ENCODE measurements at regions not wholly inside any gene's neighbourhood (a gene's known extent, or its start where the extent isn't known, plus 50 kb on each side); places are given as distances from the start of the nearest gene placed in this dataset.

GRCh38 chr12:58976146-58976545 is 55.8 kb upstream of the LRIG3 start:
- H3K9me3 ChIP-seq: no peaks in the 10 kb centered on the region
- DNase-seq: no peak
- intact Hi-C loops (cut with DNase I): no loop called here
- no peaks in the 10 kb centered on the region for H3K36me3 ChIP-seq
- H3K4me1 ChIP-seq: no peaks in the 10 kb centered on the region
- H3K27me3 ChIP-seq: no peaks in the 10 kb centered on the region
- no peak overlapping the region for H3K4me3 ChIP-seq
- TF ChIP-seq CTCF (IDR thresholded peaks at IDR 0.05): no peak
- no peak overlapping the region for H3K27ac ChIP-seq
- 97 to 100% methylated on average over 2 of the region's 2 CpGs for WGBS, 2 donors
- no peak for FAIRE-seq
- no peak for ATAC-seq

Measured in pancreas (tissue), 10 donors.